ENCODE measurements at regions not wholly inside any gene's neighbourhood (a gene's known extent, or its start where the extent isn't known, plus 50 kb on each side); places are given as distances from the start of the nearest gene placed in this dataset.

- intact Hi-C loops (cut with DNase I): no loop called here
- peak overlapping the region; percentile 52 for H3K27ac ChIP-seq
- TF ChIP-seq CTCF (IDR thresholded peaks at IDR 0.05): no peak
Measured at GRCh38 chr12:68559984-68560850, 50.5 kb upstream of the RAP1B start.

GRCh38 chr12:68560851-68561422, 49.8 kb upstream of the RAP1B start:
- TF ChIP-seq CTCF (IDR thresholded peaks at IDR 0.05): no peak
- no peaks in the 10 kb centered on the region for H3K27me3 ChIP-seq
- H3K4me3 ChIP-seq: no peak overlapping the region
- H3K9me3 ChIP-seq: no peaks in the 10 kb centered on the region
- H3K36me3 ChIP-seq: no peaks in the 10 kb centered on the region
- ATAC-seq (no peak), DNase-seq (no peak)
- peaks cover 11% of the 10 kb centered on the region for H3K4me1 ChIP-seq
- intact Hi-C loops (cut with DNase I): no loop called here
- H3K27ac ChIP-seq: no peak overlapping the region

More at GRCh38 chr12:68559984-68560850, 50.5 kb upstream of the RAP1B start:
- DNase-seq (no peak), ATAC-seq (peak; percentile 94)
- Histone ChIP-seq H3K36me3 (no peaks in the 10 kb centered on the region), H3K27me3 (no peaks in the 10 kb centered on the region), H3K4me1 (peaks cover 11% of the 10 kb centered on the region), H3K9me3 (no peaks in the 10 kb centered on the region), H3K4me3 (no peak overlapping the region)
